HPDE6-E6E7 (cell line): ENCODE measurements at regions not wholly inside any gene's neighbourhood (a gene's known extent, or its start where the extent isn't known, plus 50 kb on each side); places are given as distances from the start of the nearest gene placed in this dataset.
A peak's percentile ranks its signal among the peaks of the same experiment; 100 is the strongest.

Experiments used
- DNase-seq: peaks from one replicate; pipeline ENCODE4 v3.0.0; 2011; ENCODE audit warnings: missing footprints; ENCODE audit errors: extremely low spot score

DNA sequence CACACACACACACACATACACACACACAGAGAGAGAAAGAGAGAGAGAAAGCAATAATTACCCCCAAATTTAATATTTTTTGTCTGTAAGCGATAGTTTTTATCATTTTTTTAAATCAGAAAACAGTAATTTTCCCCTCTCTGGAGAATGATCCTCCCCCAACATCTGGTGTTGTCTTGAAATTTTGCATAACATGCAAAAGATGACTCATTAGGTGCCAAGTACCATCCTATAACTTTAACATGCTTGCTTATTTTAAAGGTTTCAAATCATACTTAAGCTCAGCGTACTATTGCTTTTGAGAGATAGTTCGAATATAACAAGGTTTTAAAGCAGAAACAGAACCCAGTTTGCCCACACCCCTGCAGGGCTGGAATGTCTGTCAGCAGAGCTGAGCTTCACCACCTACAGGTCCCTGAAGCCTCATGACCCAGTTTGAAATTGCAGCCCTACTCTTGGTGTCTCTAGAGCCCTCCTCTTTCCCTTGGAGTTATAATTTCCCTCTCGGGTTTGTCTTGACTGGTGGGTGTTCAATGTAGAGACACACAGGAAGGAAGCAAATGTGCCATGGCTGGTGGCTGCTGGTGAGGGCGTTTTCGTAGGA lies 175.0 kb upstream of the HS3ST1 start:
- DNase-seq, result no peak

GRCh38 chr4:11602606-11603340 lies 174.1 kb upstream of the HS3ST1 start:
- DNase-seq, result no peak

DNA sequence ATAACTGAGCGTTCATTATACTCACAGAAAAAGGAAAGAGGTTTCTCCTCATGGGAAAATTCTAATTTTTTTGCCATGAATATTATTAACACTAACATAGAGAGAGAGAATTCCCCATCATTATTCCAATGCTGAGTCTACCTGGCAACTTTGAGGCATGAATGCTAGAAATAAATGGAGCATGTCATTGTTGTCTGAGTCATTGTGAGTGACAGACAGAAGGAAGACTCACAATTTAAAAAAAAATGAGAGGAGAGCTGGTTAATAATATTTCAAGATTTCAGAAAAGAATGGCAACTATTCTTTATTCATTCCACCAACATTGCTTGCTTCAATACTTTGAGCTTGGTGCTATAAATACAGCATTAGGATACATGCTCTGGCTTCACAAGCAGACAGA lies 170.4 kb upstream of the HS3ST1 start:
- DNase-seq, result no peak

- DNase-seq, result no peak
Measured at GRCh38 chr4:11598591-11598990, 169.9 kb upstream of the HS3ST1 start.

GRCh38 chr4:11597506-11597905 lies 168.8 kb upstream of the HS3ST1 start:
- peak; percentile 38 for DNase-seq

GRCh38 chr4:11596989-11597388 lies 168.3 kb upstream of the HS3ST1 start:
- DNase-seq, result no peak

DNA sequence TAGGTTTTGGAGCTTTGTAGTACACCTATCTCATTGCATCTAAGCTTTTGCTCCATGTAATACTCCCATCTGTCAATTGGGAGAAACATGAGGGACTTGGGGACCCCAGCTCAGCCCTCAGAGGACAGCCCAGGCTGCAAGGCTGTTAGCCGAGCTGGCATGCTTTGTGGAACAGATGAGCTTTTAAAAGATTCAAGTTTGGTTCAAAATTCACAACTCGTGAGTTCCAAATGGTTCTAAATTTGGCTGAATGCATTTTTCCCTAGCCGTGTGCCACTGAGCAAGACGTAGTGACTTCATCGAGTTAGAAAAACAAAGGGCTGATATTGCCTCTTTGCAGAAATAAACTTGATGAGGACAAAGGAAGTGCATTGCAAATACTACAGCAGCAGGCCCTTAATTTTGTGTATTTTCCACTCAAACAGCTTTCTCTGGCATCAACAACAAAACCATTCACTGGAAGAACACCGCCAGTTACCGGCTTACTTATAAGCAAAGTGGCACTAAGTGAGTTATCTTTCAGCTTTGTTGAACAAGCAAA lies 165.0 kb upstream of the HS3ST1 start:
- no peak for DNase-seq

DNA sequence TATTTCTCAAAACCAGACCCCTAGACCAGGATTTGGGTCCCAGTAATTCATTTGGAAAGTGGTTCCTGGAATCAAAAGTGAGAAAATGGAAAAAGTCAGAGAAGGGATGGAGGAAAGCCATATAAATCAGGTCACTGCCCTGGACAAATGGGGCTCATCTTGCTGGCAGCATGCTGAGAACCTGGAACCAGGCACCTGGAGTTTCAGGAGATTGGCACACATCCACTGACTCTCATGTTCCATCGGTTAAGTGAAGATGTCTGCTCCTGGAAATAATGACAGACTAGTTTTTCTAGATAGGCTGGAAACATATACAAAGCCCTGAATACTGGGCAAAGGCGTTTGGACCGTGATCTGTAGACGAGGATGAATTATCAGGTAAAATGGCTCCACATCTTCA lies 163.6 kb upstream of the HS3ST1 start:
- no peak for DNase-seq

- DNase-seq, result no peak
Measured at GRCh38 chr4:11590132-11590531, 161.4 kb upstream of the HS3ST1 start.

GRCh38 chr4:11589676-11590075 lies 161.0 kb upstream of the HS3ST1 start:
- peak; percentile 36 for DNase-seq

DNA sequence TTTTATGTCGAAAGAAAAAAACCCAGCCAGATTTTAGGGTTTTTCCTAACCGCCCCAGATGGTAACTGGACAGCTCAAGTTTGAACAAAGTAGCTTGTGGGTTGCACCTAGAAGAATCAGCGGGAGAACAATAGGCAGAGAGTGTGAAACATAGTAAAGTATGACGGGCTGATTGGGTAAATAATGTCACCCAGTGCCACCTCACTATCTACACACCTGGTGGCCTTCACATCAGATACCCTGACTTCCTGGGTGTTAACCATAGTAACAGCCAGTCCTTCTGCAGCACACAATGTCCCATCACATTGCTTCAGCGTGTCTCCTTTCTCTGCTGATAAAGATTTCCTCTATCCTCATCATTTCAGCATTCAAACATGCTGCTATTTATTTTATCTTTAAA lies 159.1 kb upstream of the HS3ST1 start:
- DNase-seq, result no peak

DNA sequence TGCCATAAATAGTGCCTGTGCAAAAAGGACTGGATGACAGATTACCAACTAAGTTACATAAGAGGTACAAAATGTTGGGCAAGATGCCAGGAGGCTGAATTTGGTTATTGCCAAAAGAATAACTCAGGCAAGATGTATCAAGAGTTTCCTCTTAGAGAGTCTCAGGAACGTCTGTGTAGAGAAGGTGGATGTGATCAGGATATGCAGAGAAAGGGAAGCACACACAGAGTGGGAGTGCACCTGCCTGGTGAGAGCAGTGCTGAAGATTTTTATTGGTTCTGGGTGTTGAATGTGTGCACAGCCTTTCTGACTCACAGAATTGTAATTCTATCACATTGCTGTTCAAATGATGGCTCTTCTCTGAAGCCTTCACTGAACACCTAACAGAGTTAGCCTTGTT lies 156.8 kb upstream of the HS3ST1 start:
- DNase-seq, result peak; percentile 58

GRCh38 chr4:11568511-11568910 lies 139.8 kb upstream of the HS3ST1 start:
- DNase-seq, result no peak

DNA sequence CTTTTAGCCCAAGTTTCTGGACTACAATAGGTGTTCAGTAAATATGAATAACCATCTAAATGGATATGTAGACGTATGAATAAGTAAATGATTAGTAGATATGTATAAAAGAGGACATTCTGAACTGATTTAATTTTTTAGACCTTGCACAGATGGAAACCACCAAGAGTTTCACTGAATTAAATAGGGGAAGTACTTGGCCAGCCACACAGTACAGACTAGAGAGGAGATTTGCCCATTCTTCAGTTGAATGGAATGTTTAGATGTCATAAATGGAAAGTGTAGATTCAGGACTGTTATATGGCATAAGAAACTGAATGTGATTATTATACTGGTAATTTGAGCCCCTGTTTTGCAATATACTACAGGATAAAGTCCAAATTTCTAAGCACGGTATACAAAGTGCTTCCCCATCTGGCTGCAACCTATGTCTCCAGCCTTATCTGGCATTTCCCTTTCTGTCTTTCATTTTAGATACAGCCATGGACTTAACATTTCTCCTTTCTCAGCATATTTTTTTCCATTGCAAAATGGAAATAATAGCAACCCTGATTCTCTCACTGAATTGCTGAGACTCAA lies 137.8 kb upstream of the HS3ST1 start:
- DNase-seq, result no peak

DNA sequence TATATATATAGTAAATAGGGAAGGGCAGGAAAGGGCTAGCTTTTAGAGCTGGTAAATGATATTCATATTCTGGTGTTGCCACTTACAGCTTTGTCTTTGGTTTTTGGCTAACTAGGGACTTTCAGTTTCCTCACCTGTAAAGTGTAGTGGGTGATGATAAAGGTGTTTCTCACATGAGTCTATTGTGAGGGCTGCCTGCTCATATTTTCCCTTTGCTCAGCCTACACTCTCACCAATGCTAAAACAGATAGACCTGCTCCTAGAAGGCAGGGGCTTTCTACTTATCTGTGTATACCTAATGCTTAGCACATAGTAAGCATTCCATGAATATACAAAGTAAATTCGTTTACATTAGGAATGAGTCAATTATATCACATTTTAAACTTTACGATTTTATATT lies 137.2 kb upstream of the HS3ST1 start:
- DNase-seq, result no peak

- DNase-seq, result no peak
Measured at GRCh38 chr4:11565213-11565612, 136.5 kb upstream of the HS3ST1 start.

GRCh38 chr4:11564021-11564420 lies 135.3 kb upstream of the HS3ST1 start:
- DNase-seq, result no peak

- DNase-seq, result no peak
Measured at GRCh38 chr4:11549525-11549924, 120.8 kb upstream of the HS3ST1 start.

DNA sequence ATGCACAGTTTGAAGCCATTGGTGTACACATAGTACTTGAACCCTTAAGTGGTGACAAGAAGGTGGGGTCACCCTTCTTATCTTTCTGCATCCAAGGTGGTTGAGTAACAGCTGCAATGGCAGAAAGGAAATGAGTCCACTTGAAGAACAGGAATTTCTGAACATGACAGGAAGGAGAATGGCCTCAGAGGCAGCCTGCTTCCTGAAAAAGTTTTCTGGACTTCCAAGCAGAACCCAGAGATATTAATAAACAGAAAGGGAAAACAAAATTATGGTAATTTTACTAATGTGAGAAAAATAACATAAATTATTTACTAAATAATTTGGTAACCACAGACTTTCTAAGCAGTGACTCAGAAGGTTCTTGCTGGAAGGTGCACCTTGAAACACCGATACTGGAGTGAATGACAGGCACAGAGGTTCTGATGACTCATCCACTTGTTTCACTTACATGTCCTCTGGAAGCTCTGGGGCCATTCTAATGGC lies 119.9 kb upstream of the HS3ST1 start:
- peak; percentile 66 for DNase-seq

- DNase-seq, result no peak
Measured at GRCh38 chr4:11546391-11547175, 117.9 kb upstream of the HS3ST1 start.

DNA sequence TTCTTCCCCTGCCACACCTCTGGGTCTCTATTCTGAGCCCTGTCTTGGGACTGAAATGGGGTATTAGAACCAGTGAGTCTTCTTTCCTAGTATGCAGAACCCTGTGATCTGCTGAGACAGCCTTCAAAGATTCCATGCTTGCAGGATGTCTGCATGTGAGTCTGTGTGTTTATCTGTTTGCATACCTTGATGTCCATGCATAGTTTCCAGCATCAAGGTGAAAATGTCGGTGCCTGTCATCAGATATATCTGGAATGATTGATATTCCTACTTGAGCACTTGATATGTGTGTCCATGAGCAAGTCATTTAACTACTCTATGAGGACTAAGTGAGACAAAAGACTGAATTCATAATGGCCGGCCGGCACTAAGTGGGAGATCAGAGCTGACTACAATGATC lies 117.0 kb upstream of the HS3ST1 start:
- no peak for DNase-seq

- DNase-seq, result no peak
Measured at GRCh38 chr4:11544211-11544610, 115.5 kb upstream of the HS3ST1 start.
